Adrenal gland (tissue), 5 donors: ENCODE measurements at regions not wholly inside any gene's neighbourhood (a gene's known extent, or its start where the extent isn't known, plus 50 kb on each side); places are given as distances from the start of the nearest gene placed in this dataset.

Experiments
- CTCF ChIP-seq, 6 experiments: fragments of 450-650 bp in 4 of 6; fragments of 200-600 bp in 2 of 6; sonication (generic) in 1 of 6; IDR thresholded peaks; 1 replicate in 5 of 6; 2 replicates in 1 of 6; pipeline versions ENCODE4 v1.5.1 to v1.8.0; 2016 to 2021; ENCODE audit warnings: antibody characterized with exemption in 6 of 6, mild to moderate bottlenecking in 2 of 6, moderate library complexity in 1 of 6
- POLR2A ChIP-seq, 2 donors: fragments of 450-650 bp; IDR thresholded peaks; one replicate each; pipeline ENCODE4 v1.6.1; 2017; ENCODE audit warnings: antibody characterized with exemption in 2 of 2, mild to moderate bottlenecking in 2 of 2, moderate library complexity in 1 of 2
- donor health status: DM: no; HTN: no; CAD: no.

GRCh38 chr1:87757676-87758075 lies 429.0 kb downstream of the LMO4 start:
- no peak for TF ChIP-seq CTCF (IDR thresholded peaks at IDR 0.05)
- TF ChIP-seq POLR2A (IDR thresholded peaks at IDR 0.05), result no peak
